K562 (cell line): ENCODE measurements at regions not wholly inside any gene's neighbourhood (a gene's known extent, or its start where the extent isn't known, plus 50 kb on each side); places are given as distances from the start of the nearest gene placed in this dataset.

Source experiments
- PHF20 ChIP-seq: fragments of 450-650 bp; IDR thresholded peaks from 2 replicates; pipeline ENCODE4 v1.6.1; 2018; ENCODE audit not compliant: partially characterized antibody
- TCF7 ChIP-seq: sonication (generic); IDR thresholded peaks from 2 replicates; pipeline ENCODE4 v1.6.1; 2016; ENCODE audit warnings: antibody characterized with exemption, borderline replicate concordance
- ZBTB40 ChIP-seq, 2 experiments: fragments of 450-650 bp in 1 of 2; sonication (generic) in 1 of 2; formaldehyde crosslinking in 1 of 2; IDR thresholded peaks; 2 replicates each; pipeline versions ENCODE4 v1.7.1 to v1.9.0; 2016 to 2022; ENCODE audit warnings: inconsistent platforms in 1 of 2, mild to moderate bottlenecking in 1 of 2, missing genetic modification reagents in 1 of 2
- ZNF184 ChIP-seq: sonication (generic); formaldehyde crosslinking; IDR thresholded peaks from 2 replicates; pipeline ENCODE4 v1.5.0; 2020; ENCODE audit warnings: missing genetic modification reagents
- ZNF277 ChIP-seq: fragments of 250-450 bp; sonication (Bioruptor Pico); IDR thresholded peaks from 2 replicates; pipeline ENCODE4 v1.8.0; 2022; ENCODE audit warnings: inconsistent platforms, mild to moderate bottlenecking, moderate library complexity, borderline replicate concordance

GRCh38 chr20:60091305-60091704 lies 133.1 kb downstream of the CDH26 start (continued):
- TF ChIP-seq ZBTB40 (IDR thresholded peaks at IDR 0.05): no peak
- no peak for TF ChIP-seq ZBTB40 (CRISPR knock-in tag; IDR thresholded peaks at IDR 0.05)
- no peak for TF ChIP-seq TCF7
- TF ChIP-seq ZNF277: no peak
- no peak for TF ChIP-seq PHF20
- TF ChIP-seq ZNF184 (CRISPR knock-in tag): no peak
- TF ChIP-seq, all 486 proteins: peak for 0
